Superior temporal gyrus (tissue), 1 donor: ENCODE measurements at regions not wholly inside any gene's neighbourhood (a gene's known extent, or its start where the extent isn't known, plus 50 kb on each side); places are given as distances from the start of the nearest gene placed in this dataset.
A peak's percentile ranks its signal among the peaks of the same experiment; 100 is the strongest.

Experiments used
- DNase-seq: peaks from one replicate; pipeline ENCODE4 v3.0.0-alpha.2; 2016; ENCODE audit errors: extremely low spot score

- no peak for DNase-seq
Measured at GRCh38 chr2:172204309-172204708, 101.6 kb upstream of the DLX2 start.

- no peak for DNase-seq
Measured at GRCh38 chr2:172204762-172205161, 102.1 kb upstream of the DLX2 start.

GRCh38 chr2:172205292-172205691, 102.6 kb upstream of the DLX2 start:
- no peak for DNase-seq

- no peak for DNase-seq
Measured at GRCh38 chr2:172207911-172208310, 105.2 kb upstream of the DLX2 start.

GRCh38 chr2:172208791-172209325, 106.2 kb upstream of the DLX2 start:
- DNase-seq: no peak

GRCh38 chr2:172210599-172210998, 107.9 kb upstream of the DLX2 start:
- no peak for DNase-seq

- no peak for DNase-seq
Measured at GRCh38 chr2:172211512-172211911, 108.8 kb upstream of the DLX2 start.

- no peak for DNase-seq
Measured at GRCh38 chr2:172213116-172213860, 110.6 kb upstream of the DLX2 start.

GRCh38 chr2:172214252-172214651, 111.6 kb upstream of the DLX2 start:
- no peak for DNase-seq

GRCh38 chr2:172215172-172215935, 112.7 kb upstream of the DLX2 start:
- DNase-seq: peak; percentile 48

- no peak for DNase-seq
Measured at GRCh38 chr2:172215936-172216335, 113.2 kb upstream of the DLX2 start.

GRCh38 chr2:172216477-172216876, 113.8 kb upstream of the DLX2 start:
- DNase-seq: no peak

- DNase-seq: no peak
Measured at GRCh38 chr2:172219201-172219600, 116.5 kb upstream of the DLX2 start.

GRCh38 chr2:172220121-172220520, 117.4 kb upstream of the DLX2 start:
- no peak for DNase-seq

- DNase-seq: no peak
Measured at GRCh38 chr2:172223601-172224054, 120.9 kb upstream of the DLX2 start.

GRCh38 chr2:172225786-172226185, 123.1 kb upstream of the DLX2 start:
- no peak for DNase-seq

- no peak for DNase-seq
Measured at GRCh38 chr2:172226244-172227061, 123.8 kb upstream of the DLX2 start.

GRCh38 chr2:172227719-172228118, 125.0 kb upstream of the DLX2 start:
- no peak for DNase-seq

GRCh38 chr2:172228177-172228808, 125.6 kb upstream of the DLX2 start:
- no peak for DNase-seq

GRCh38 chr2:172229125-172229524, 126.4 kb upstream of the DLX2 start:
- no peak for DNase-seq

GRCh38 chr2:172230332-172230888, 127.7 kb upstream of the DLX2 start:
- no peak for DNase-seq
